ENCODE measurements at regions not wholly inside any gene's neighbourhood (a gene's known extent, or its start where the extent isn't known, plus 50 kb on each side); places are given as distances from the start of the nearest gene placed in this dataset.

DNA sequence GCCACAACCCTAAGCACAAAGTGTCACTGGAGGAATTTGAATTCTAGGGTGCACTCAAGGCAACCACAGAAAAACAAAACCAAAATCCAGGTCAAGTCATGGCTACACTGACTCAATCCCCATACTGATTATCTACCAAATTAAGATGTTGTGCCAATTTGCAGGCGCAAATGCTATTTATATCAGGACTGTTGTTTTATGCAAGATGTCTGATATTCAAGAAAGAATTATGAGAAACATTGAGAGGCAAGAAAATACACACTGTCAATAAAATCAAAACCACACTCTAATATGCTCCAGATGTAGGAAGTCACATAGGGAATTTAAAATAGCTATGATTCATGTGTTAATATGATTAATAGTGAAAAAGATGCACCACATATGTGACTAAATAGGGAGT is 141.3 kb upstream of the MINDY3 start:
- Mint-ChIP-seq H3K4me3 (ENCODE audit: unreplicated experiment) (no peak overlapping the region), H3K27ac (ENCODE audit: low read depth, unreplicated experiment) (no peak overlapping the region), H3K9me3 (ENCODE audit: unreplicated experiment) (peaks cover 22% of the 10 kb centered on the region), H3K4me1 (ENCODE audit: insufficient read depth, unreplicated experiment) (no peaks in the 10 kb centered on the region), H3K36me3 (ENCODE audit: insufficient read depth, unreplicated experiment) (no peaks in the 10 kb centered on the region), H3K27me3 (ENCODE audit: insufficient read depth, unreplicated experiment) (no peaks in the 10 kb centered on the region)
- TF ChIP-seq, protein P1, sequence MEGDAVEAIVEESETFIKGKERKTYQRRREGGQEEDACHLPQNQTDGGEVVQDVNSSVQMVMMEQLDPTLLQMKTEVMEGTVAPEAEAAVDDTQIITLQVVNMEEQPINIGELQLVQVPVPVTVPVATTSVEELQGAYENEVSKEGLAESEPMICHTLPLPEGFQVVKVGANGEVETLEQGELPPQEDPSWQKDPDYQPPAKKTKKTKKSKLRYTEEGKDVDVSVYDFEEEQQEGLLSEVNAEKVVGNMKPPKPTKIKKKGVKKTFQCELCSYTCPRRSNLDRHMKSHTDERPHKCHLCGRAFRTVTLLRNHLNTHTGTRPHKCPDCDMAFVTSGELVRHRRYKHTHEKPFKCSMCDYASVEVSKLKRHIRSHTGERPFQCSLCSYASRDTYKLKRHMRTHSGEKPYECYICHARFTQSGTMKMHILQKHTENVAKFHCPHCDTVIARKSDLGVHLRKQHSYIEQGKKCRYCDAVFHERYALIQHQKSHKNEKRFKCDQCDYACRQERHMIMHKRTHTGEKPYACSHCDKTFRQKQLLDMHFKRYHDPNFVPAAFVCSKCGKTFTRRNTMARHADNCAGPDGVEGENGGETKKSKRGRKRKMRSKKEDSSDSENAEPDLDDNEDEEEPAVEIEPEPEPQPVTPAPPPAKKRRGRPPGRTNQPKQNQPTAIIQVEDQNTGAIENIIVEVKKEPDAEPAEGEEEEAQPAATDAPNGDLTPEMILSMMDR (IDR thresholded peaks at IDR 0.05; ENCODE audit: unreplicated experiment) = no peak
- POLR2A ChIA-PET = no interaction called here
- no peak for DNase-seq (ENCODE audit: unreplicated experiment)
- intact Hi-C loops (cut with micrococcal nuclease) = no loop called here
- CTCF ChIA-PET = no interaction called here
- no TSS peak for BruUV-seq (replicated peaks)

DNA sequence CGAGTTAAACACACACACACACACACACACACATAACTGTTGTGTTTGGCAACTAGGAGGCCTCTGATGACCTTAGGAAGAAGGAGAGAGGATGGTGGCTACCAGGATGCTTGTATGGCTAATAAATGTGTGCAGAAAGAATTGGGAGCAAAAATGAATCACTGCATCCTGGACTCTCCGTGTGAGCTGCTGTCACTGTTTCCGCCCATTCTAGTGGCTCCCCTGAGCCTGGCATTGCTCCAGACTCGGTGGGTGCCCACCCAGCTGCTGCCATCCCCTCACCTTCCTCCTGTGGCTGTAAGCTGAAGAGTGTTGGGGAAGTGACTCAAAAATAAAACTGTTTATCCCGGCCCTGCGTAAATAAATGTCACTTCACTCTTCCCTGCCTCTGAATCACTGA is 149.5 kb upstream of the MINDY3 start:
- ChIA-PET POLR2A (no interaction called here), CTCF (interaction anchor here (0.5 kb wide), 1 partner anchor 9 kb away, joined by 5 read pairs; no protein-coding TSS in a partner anchor)
- Mint-ChIP-seq H3K9me3 (ENCODE audit: unreplicated experiment) (no peaks in the 10 kb centered on the region), H3K4me1 (ENCODE audit: insufficient read depth, unreplicated experiment) (no peaks in the 10 kb centered on the region), H3K27me3 (ENCODE audit: insufficient read depth, unreplicated experiment) (peaks cover 17% of the 10 kb centered on the region), H3K36me3 (ENCODE audit: insufficient read depth, unreplicated experiment) (peaks cover 4% of the 10 kb centered on the region), H3K27ac (ENCODE audit: low read depth, unreplicated experiment) (no peak overlapping the region), H3K4me3 (ENCODE audit: unreplicated experiment) (no peak overlapping the region)
- BruUV-seq (replicated peaks) = no TSS peak
- TF ChIP-seq, protein P1 (IDR thresholded peaks at IDR 0.05; ENCODE audit: unreplicated experiment) = no peak
- no peak for DNase-seq (ENCODE audit: unreplicated experiment)
- intact Hi-C loops (cut with micrococcal nuclease) = no loop called here

GRCh38 chr10:16011548-16011947 is 151.2 kb upstream of the MINDY3 start:
- BruUV-seq (replicated peaks) = no TSS peak
- intact Hi-C loops (cut with micrococcal nuclease) = no loop called here
- peaks cover 4% of the 10 kb centered on the region for H3K36me3 Mint-ChIP-seq (ENCODE audit: insufficient read depth, unreplicated experiment)
- ChIA-PET CTCF (interaction anchor here (1.2 kb wide), 1 partner anchor 591 kb away, joined by 3 read pairs; no protein-coding TSS in a partner anchor), POLR2A (no interaction called here)
- H3K9me3 Mint-ChIP-seq (ENCODE audit: unreplicated experiment) = no peaks in the 10 kb centered on the region
- H3K4me1 Mint-ChIP-seq (ENCODE audit: insufficient read depth, unreplicated experiment) = no peaks in the 10 kb centered on the region
- no peak overlapping the region for H3K4me3 Mint-ChIP-seq (ENCODE audit: unreplicated experiment)
- TF ChIP-seq, protein P1 (IDR thresholded peaks at IDR 0.05; ENCODE audit: unreplicated experiment) = no peak
- peak; percentile 60 for DNase-seq (ENCODE audit: unreplicated experiment)
- H3K27ac Mint-ChIP-seq (ENCODE audit: low read depth, unreplicated experiment) = no peak overlapping the region
- H3K27me3 Mint-ChIP-seq (ENCODE audit: insufficient read depth, unreplicated experiment) = peaks cover 31% of the 10 kb centered on the region

GRCh38 chr10:16014469-16014868 is 154.2 kb upstream of the MINDY3 start:
- Mint-ChIP-seq H3K36me3 (ENCODE audit: insufficient read depth, unreplicated experiment) (no peaks in the 10 kb centered on the region), H3K27ac (ENCODE audit: low read depth, unreplicated experiment) (no peak overlapping the region), H3K9me3 (ENCODE audit: unreplicated experiment) (no peaks in the 10 kb centered on the region), H3K4me1 (ENCODE audit: insufficient read depth, unreplicated experiment) (no peaks in the 10 kb centered on the region), H3K27me3 (ENCODE audit: insufficient read depth, unreplicated experiment) (peaks cover 25% of the 10 kb centered on the region), H3K4me3 (ENCODE audit: unreplicated experiment) (no peak overlapping the region)
- no peak for DNase-seq (ENCODE audit: unreplicated experiment)
- no TSS peak for BruUV-seq (replicated peaks)
- ChIA-PET POLR2A (no interaction called here), CTCF (no interaction called here)
- TF ChIP-seq, protein P1 (IDR thresholded peaks at IDR 0.05; ENCODE audit: unreplicated experiment) = no peak
- intact Hi-C loops (cut with micrococcal nuclease) = no loop called here

Measured in MCF 10A (cell line).